Duodenal mucosa (tissue), 2 donors: ENCODE measurements at regions not wholly inside any gene's neighbourhood (a gene's known extent, or its start where the extent isn't known, plus 50 kb on each side); places are given as distances from the start of the nearest gene placed in this dataset.
"Not testable (repeated sequence)": the region's sequence is repeated elsewhere in the genome, so short reads cannot be mapped to it uniquely, and the experiment has no call there.

ENCODE experiments used
- H3K27ac ChIP-seq: one replicate; pipeline ENCODE4 v1.7.0; 2013; ENCODE audit warnings: low read depth, low read length
- H3K27me3 ChIP-seq, 2 donors: one replicate each; pipeline ENCODE4 v1.7.0; 2013; ENCODE audit warnings: low read length in 2 of 2, control low read depth in 1 of 2; ENCODE audit not compliant: insufficient read depth in 2 of 2, control insufficient read depth in 1 of 2
- H3K36me3 ChIP-seq, 2 donors: one replicate each; pipeline ENCODE4 v1.7.0; 2013; ENCODE audit warnings: low read length in 2 of 2, control low read depth in 1 of 2; ENCODE audit not compliant: insufficient read depth in 2 of 2, control insufficient read depth in 1 of 2
- H3K4me1 ChIP-seq, 2 donors: one replicate each; pipeline ENCODE4 v1.7.0; 2013; ENCODE audit warnings: low read length in 2 of 2, control low read depth in 1 of 2; ENCODE audit not compliant: insufficient read depth in 2 of 2, control insufficient read depth in 1 of 2
- H3K4me3 ChIP-seq, 2 donors: one replicate each; pipeline ENCODE4 v1.7.0; 2013; ENCODE audit warnings: low read length in 2 of 2, low read depth in 1 of 2
- H3K9ac ChIP-seq, 2 donors: one replicate each; pipeline ENCODE4 v1.7.0; 2013; ENCODE audit warnings: low read length in 2 of 2, low read depth in 1 of 2
- H3K9me3 ChIP-seq, 2 donors: one replicate each; pipeline ENCODE4 v1.7.0; 2013; ENCODE audit warnings: low read length in 2 of 2, control low read depth in 1 of 2; ENCODE audit not compliant: control insufficient read depth in 1 of 2

DNA sequence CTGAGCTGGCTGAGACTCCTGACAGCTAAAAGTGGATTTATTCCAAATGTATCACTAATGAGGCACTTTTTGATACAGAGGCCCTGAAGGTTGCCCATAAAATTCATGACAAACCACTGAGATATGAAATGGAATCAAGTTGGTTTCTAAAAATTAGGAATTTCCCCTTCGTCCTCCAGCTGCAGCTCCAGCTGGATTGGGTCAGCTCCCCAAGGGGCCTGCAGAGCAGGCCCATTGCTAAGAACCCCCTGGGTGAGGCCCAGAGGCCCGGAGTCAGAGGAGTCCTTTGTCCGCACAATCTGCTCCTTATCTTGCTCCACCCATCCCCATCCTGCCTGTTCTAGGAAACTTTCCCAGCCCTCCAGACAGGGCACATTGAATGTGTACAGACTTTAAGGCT, 163.5 kb upstream of the TOP1 start:
- Histone ChIP-seq H3K4me1 (peaks cover 0 to 3% of the 10 kb centered on the region in 2 donors), H3K27me3 (no peaks in the 10 kb centered on the region), H3K27ac (no peak overlapping the region), H3K9ac (no peak overlapping the region), H3K4me3 (no peak overlapping the region), H3K9me3 (no peaks in the 10 kb centered on the region), H3K36me3 (no peaks in the 10 kb centered on the region)

GRCh38 chr20:40866056-40866455, 162.6 kb upstream of the TOP1 start:
- no peak overlapping the region for H3K27ac ChIP-seq
- H3K27me3 ChIP-seq = no peaks in the 10 kb centered on the region
- H3K36me3 ChIP-seq = no peaks in the 10 kb centered on the region
- H3K4me3 ChIP-seq = no peak overlapping the region
- peaks cover 0 to 3% of the 10 kb centered on the region in 2 donors for H3K4me1 ChIP-seq
- H3K9ac ChIP-seq = no peak overlapping the region
- H3K9me3 ChIP-seq = no peaks in the 10 kb centered on the region

DNA sequence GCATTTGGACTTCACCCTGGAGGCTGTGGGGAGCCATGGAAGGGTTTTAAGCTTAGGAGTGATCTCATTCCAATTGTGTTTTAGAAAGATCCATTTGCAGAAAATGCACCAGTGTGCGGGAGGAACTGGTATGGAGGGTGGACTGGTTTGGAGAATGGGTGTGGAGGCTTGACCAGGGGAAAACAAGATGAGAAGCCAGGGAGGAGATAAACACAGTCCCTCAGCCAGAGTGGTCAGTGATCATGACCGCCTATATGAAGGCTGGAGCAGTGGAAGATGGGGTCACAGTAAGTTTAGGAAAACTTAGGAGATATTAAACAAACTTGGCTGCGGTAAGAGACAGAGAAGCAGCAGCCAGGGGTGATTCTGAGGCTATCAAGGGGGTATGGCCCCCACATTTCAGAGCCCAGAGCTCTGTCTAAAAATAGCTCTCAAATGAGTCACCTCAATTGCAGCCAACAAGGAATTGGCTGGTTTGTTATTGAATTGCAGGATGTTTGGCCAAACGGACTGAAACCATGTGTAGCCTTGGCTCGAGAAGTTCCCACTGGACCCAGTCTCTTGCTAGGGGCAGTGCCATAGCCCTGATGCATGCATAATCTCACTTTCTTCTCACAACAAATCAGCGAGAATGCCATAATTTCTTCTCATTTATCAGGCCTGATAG, 159.9 kb upstream of the TOP1 start:
- Histone ChIP-seq H3K27ac (no peak overlapping the region), H3K27me3 (no peaks in the 10 kb centered on the region), H3K4me1 (peaks cover 0 to 3% of the 10 kb centered on the region in 2 donors), H3K9ac (no peak overlapping the region), H3K36me3 (no peaks in the 10 kb centered on the region), H3K4me3 (no peak overlapping the region), H3K9me3 (no peaks in the 10 kb centered on the region)

GRCh38 chr20:40869218-40870147, 159.1 kb upstream of the TOP1 start:
- no peaks in the 10 kb centered on the region for H3K36me3 ChIP-seq
- H3K27me3 ChIP-seq = no peaks in the 10 kb centered on the region
- no peak overlapping the region for H3K4me3 ChIP-seq
- H3K9ac ChIP-seq = no peak overlapping the region
- no peak overlapping the region for H3K27ac ChIP-seq
- peaks cover 0 to 3% of the 10 kb centered on the region in 2 donors for H3K4me1 ChIP-seq
- H3K9me3 ChIP-seq = no peaks in the 10 kb centered on the region

GRCh38 chr20:40875116-40876085, 153.2 kb upstream of the TOP1 start:
- no peak overlapping the region for H3K4me3 ChIP-seq
- no peak overlapping the region for H3K9ac ChIP-seq
- no peaks in the 10 kb centered on the region for H3K4me1 ChIP-seq
- H3K27me3 ChIP-seq = no peaks in the 10 kb centered on the region
- H3K36me3 ChIP-seq = no peaks in the 10 kb centered on the region
- no peaks in the 10 kb centered on the region for H3K9me3 ChIP-seq
- H3K27ac ChIP-seq = no peak overlapping the region

DNA sequence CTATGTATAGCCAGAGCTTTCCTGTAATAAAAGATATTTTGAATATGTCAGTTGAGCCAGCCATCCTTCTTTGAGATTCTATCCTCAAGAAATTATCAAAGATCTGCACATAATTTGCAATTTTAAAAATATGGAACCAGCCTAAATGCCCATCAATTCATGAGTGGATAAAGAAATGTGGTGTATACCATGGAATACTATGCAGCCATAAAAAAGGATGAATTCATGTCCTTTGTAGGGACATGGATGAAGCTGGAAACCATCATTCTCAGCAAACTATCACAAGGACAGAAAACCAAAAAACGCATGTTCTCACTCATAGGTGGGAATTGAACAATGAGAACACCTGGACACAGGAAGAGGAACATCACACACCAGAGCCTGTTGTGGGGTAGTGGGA, 150.5 kb upstream of the TOP1 start:
- not testable (repeated sequence) for H3K27me3 ChIP-seq, H3K4me1 ChIP-seq, H3K9me3 ChIP-seq, H3K36me3 ChIP-seq, H3K9ac ChIP-seq, H3K27ac ChIP-seq, H3K4me3 ChIP-seq

DNA sequence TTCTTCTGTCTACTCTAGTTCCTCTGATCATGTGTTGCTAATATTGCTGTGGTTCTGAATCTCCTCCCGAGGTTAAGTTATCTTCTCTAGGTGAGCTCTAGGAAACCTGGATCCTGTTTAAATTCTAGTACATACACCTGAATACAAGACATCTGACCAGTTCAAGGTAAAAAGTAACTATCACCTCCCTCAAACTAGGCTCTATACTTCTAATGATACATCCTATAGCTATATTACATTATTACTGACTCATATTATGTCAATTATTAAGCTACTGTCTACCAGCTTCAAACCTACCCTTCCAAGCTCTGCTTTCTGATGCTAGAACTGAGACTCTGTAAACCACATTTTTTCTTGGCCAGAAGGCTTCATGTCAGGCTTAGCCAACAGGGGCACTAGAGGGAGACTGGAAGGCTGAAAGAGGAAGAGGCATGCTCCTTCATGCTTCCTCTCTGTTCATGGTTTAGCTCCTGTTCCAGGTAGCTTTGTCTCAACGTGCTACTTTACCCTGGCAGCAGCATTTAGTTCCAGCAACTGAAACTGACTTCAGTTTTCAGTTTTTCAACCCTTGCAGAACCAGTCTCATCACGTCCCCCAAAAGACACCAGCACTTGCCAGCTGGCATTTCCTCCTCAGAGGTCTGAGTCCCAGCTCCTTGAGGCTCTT, 148.4 kb upstream of the TOP1 start:
- Histone ChIP-seq H3K36me3 (no peaks in the 10 kb centered on the region), H3K27me3 (no peaks in the 10 kb centered on the region), H3K4me1 (no peaks in the 10 kb centered on the region), H3K9me3 (peaks cover 0 to 4% of the 10 kb centered on the region in 2 donors), H3K27ac (no peak overlapping the region), H3K9ac (no peak overlapping the region), H3K4me3 (no peak overlapping the region)

GRCh38 chr20:40880729-40881109, 147.9 kb upstream of the TOP1 start:
- no peaks in the 10 kb centered on the region for H3K27me3 ChIP-seq
- no peaks in the 10 kb centered on the region for H3K4me1 ChIP-seq
- peaks cover 0 to 4% of the 10 kb centered on the region in 2 donors for H3K9me3 ChIP-seq
- H3K27ac ChIP-seq = no peak overlapping the region
- no peak overlapping the region for H3K9ac ChIP-seq
- H3K4me3 ChIP-seq = no peak overlapping the region
- H3K36me3 ChIP-seq = no peaks in the 10 kb centered on the region

DNA sequence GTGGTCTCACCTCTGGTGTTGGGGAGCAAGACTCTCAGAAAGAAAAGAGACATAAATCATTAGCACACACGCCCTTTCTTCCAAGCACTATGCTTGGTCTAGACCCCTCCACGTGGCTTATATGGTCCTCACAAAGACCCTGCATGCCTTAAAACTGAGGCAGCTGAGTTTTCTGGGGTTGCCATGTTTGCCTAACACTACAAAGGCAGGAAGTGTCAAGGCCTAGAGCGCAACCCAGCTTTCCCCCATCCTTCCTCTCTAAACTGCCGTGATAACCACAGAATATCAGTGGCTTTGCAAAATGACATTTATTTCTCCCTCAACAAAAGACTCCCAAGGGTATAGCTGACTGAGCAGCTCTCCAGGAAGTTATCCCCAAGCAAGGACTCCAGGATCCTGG, 146.5 kb upstream of the TOP1 start:
- Histone ChIP-seq H3K4me3 (no peak overlapping the region), H3K9me3 (peaks cover 0 to 4% of the 10 kb centered on the region in 2 donors), H3K27ac (no peak overlapping the region), H3K4me1 (no peaks in the 10 kb centered on the region), H3K36me3 (no peaks in the 10 kb centered on the region), H3K27me3 (no peaks in the 10 kb centered on the region), H3K9ac (no peak overlapping the region)
